Mucosa of gallbladder (tissue), 1 donor: ENCODE measurements at regions not wholly inside any gene's neighbourhood (a gene's known extent, or its start where the extent isn't known, plus 50 kb on each side); places are given as distances from the start of the nearest gene placed in this dataset.
"Not testable (repeated sequence)": the region's sequence is repeated elsewhere in the genome, so short reads cannot be mapped to it uniquely, and the experiment has no call there.

Source experiments
- DNase-seq: peaks from one replicate; pipeline ENCODE4 v3.0.0-alpha.2; 2020; ENCODE audit warnings: low spot score
- donor health status: DM: no; HTN: no; CAD: no.

GRCh38 chr7:69309601-69310000 lies 288.7 kb upstream of the AUTS2 start:
- DNase-seq: no peak

GRCh38 chr7:69311489-69311888 lies 286.8 kb upstream of the AUTS2 start:
- DNase-seq: no peak

GRCh38 chr7:69313852-69314251 lies 284.4 kb upstream of the AUTS2 start:
- not testable (repeated sequence) for DNase-seq

GRCh38 chr7:69318794-69319193 lies 279.5 kb upstream of the AUTS2 start:
- no peak for DNase-seq

- no peak for DNase-seq
Observed at GRCh38 chr7:69328516-69328915, 269.8 kb upstream of the AUTS2 start.

GRCh38 chr7:69334701-69335100 lies 263.6 kb upstream of the AUTS2 start:
- no peak for DNase-seq

GRCh38 chr7:69335331-69335730 lies 262.9 kb upstream of the AUTS2 start:
- no peak for DNase-seq

- no peak for DNase-seq
Observed at GRCh38 chr7:69336976-69337375, 261.3 kb upstream of the AUTS2 start.

GRCh38 chr7:69338144-69338543 lies 260.1 kb upstream of the AUTS2 start:
- DNase-seq: no peak

GRCh38 chr7:69341288-69341687 lies 257.0 kb upstream of the AUTS2 start:
- DNase-seq: no peak

GRCh38 chr7:69342154-69342884 lies 256.0 kb upstream of the AUTS2 start:
- no peak for DNase-seq

GRCh38 chr7:69349291-69349690 lies 249.0 kb upstream of the AUTS2 start:
- no peak for DNase-seq

GRCh38 chr7:69358163-69358821 lies 240.0 kb upstream of the AUTS2 start:
- peak; percentile 12 for DNase-seq

GRCh38 chr7:69359003-69359700 lies 239.1 kb upstream of the AUTS2 start:
- DNase-seq: no peak

- DNase-seq: no peak
Observed at GRCh38 chr7:69360913-69361312, 237.4 kb upstream of the AUTS2 start.

- no peak for DNase-seq
Observed at GRCh38 chr7:69363136-69363535, 235.1 kb upstream of the AUTS2 start.

- no peak for DNase-seq
Observed at GRCh38 chr7:69364813-69365643, 233.2 kb upstream of the AUTS2 start.

GRCh38 chr7:69365651-69366192 lies 232.6 kb upstream of the AUTS2 start:
- no peak for DNase-seq

GRCh38 chr7:69367780-69368179 lies 230.5 kb upstream of the AUTS2 start:
- DNase-seq: no peak

- no peak for DNase-seq
Observed at GRCh38 chr7:69373171-69374043, 224.9 kb upstream of the AUTS2 start.

- DNase-seq: peak; percentile 42
Observed at GRCh38 chr7:69374044-69374425, 224.2 kb upstream of the AUTS2 start.
